Liver (tissue), 8 donors: ENCODE measurements at regions not wholly inside any gene's neighbourhood (a gene's known extent, or its start where the extent isn't known, plus 50 kb on each side); places are given as distances from the start of the nearest gene placed in this dataset.

Source experiments
- DNase-seq: peaks from one replicate; pipeline ENCODE4 v3.0.0-alpha.2; 2017; ENCODE audit warnings: low spot score
- H3K27ac ChIP-seq, 2 donors: one replicate each; pipeline ENCODE4 v1.7.0; 2013; ENCODE audit warnings: inconsistent platforms in 2 of 2, low read length in 2 of 2, control low read depth in 1 of 2, low read depth in 1 of 2, mild to moderate bottlenecking in 1 of 2
- H3K27me3 ChIP-seq, 4 donors: one replicate each; pipeline versions ENCODE4 v1.6.1 to v1.7.0; 2013; ENCODE audit warnings: low read length in 3 of 4, inconsistent platforms in 1 of 4, mild to moderate bottlenecking in 1 of 4, moderate library complexity in 1 of 4; ENCODE audit not compliant: control insufficient read depth in 4 of 4, insufficient read depth in 4 of 4
- H3K36me3 ChIP-seq, 4 donors: one replicate each; pipeline versions ENCODE4 v1.6.1 to v1.7.0; 2013; ENCODE audit warnings: low read length in 3 of 4, mild to moderate bottlenecking in 3 of 4, low read depth in 1 of 4, moderate library complexity in 1 of 4; ENCODE audit not compliant: control insufficient read depth in 4 of 4, insufficient read depth in 3 of 4
- H3K4me1 ChIP-seq, 4 donors: one replicate each; pipeline versions ENCODE4 v1.6.1 to v1.7.0; 2013; ENCODE audit warnings: low read length in 3 of 4, mild to moderate bottlenecking in 3 of 4, moderate library complexity in 1 of 4; ENCODE audit not compliant: control insufficient read depth in 4 of 4, insufficient read depth in 4 of 4
- H3K4me3 ChIP-seq, 3 donors: one replicate each; pipeline versions ENCODE4 v1.6.1 to v1.7.0; 2013; ENCODE audit warnings: low read length in 3 of 3, control low read depth in 1 of 3, low read depth in 1 of 3, mild to moderate bottlenecking in 1 of 3
- H3K9ac ChIP-seq, 2 donors: one replicate each; pipeline ENCODE4 v1.7.0; 2013; ENCODE audit warnings: low read length in 2 of 2, mild to moderate bottlenecking in 2 of 2, moderate library complexity in 2 of 2, control low read depth in 1 of 2, low read depth in 1 of 2
- H3K9me3 ChIP-seq, 4 donors: one replicate each; pipeline versions ENCODE4 v1.6.1 to v1.7.0; 2013; ENCODE audit warnings: low read length in 3 of 4; ENCODE audit not compliant: control insufficient read depth in 4 of 4
- EGR1 ChIP-seq, 2 donors: IDR thresholded peaks; 2 replicates each; pipeline ENCODE4 v1.6.1; 2016 to 2018; ENCODE audit warnings: antibody characterized with exemption in 2 of 2, low read depth in 2 of 2
- FOXA1 ChIP-seq: IDR thresholded peaks from 2 replicates; pipeline ENCODE4 v1.6.1; 2016; ENCODE audit warnings: antibody characterized with exemption
- FOXA2 ChIP-seq: IDR thresholded peaks from 2 replicates; pipeline ENCODE4 v1.6.1; 2016; ENCODE audit warnings: antibody characterized with exemption
- GABPA ChIP-seq, 2 donors: IDR thresholded peaks in 1 of 2; conservative IDR thresholded peaks in 1 of 2; 2 replicates each; pipeline ENCODE4 v1.6.1; 2016; ENCODE audit warnings: antibody characterized with exemption in 2 of 2, mild to moderate bottlenecking in 1 of 2, moderate library complexity in 1 of 2
- HNF4A ChIP-seq, 2 donors: conservative IDR thresholded peaks; 2 replicates each; pipeline ENCODE4 v1.6.1; 2016; ENCODE audit warnings: antibody characterized with exemption in 2 of 2, mild to moderate bottlenecking in 2 of 2
- HNF4G ChIP-seq: IDR thresholded peaks from 2 replicates; pipeline ENCODE4 v1.6.1; 2016; ENCODE audit warnings: antibody characterized with exemption
- JUND ChIP-seq, 2 donors: IDR thresholded peaks; 2 replicates each; pipeline ENCODE4 v1.6.1; 2016; ENCODE audit warnings: antibody characterized with exemption in 2 of 2
- NR2F2 ChIP-seq: IDR thresholded peaks from 2 replicates; pipeline ENCODE4 v1.6.1; 2016; ENCODE audit warnings: antibody characterized with exemption
- RAD21 ChIP-seq, 2 donors: IDR thresholded peaks; 2 replicates each; pipeline ENCODE4 v1.6.1; 2016; ENCODE audit warnings: antibody characterized with exemption in 2 of 2, mild to moderate bottlenecking in 2 of 2
- RXRA ChIP-seq, 2 donors: IDR thresholded peaks; 2 replicates each; pipeline ENCODE4 v1.6.1; 2017 to 2018; ENCODE audit warnings: antibody characterized with exemption in 2 of 2, mild to moderate bottlenecking in 1 of 2
- SP1 ChIP-seq: IDR thresholded peaks from 2 replicates; pipeline ENCODE4 v1.6.1; 2018; ENCODE audit warnings: antibody characterized with exemption, mild to moderate bottlenecking
- TAF1 ChIP-seq: conservative IDR thresholded peaks from 2 replicates; pipeline ENCODE4 v1.6.1; 2016; ENCODE audit warnings: antibody characterized with exemption, mild to moderate bottlenecking
- YY1 ChIP-seq: IDR thresholded peaks from 2 replicates; pipeline ENCODE4 v1.6.1; 2016; ENCODE audit warnings: antibody characterized with exemption, mild to moderate bottlenecking
- WGBS: extraction: QIAGEN DNeasy Blood & Tissue Kit; methylation state at CpG from one replicate; pipeline ENCODE4 v1.1.7; 2013; 5-methylcytosine and 5-hydroxymethylcytosine counted together
- TF ChIP-seq, protein P1 (sequence below): IDR thresholded peaks from 2 replicates; pipeline ENCODE4 v1.6.1; 2016; ENCODE audit warnings: antibody characterized with exemption
- TF ChIP-seq, protein P2 (sequence below): IDR thresholded peaks from 2 replicates; pipeline ENCODE4 v1.6.1; 2016; ENCODE audit warnings: antibody characterized with exemption, mild to moderate bottlenecking
- TF ChIP-seq, protein P3 (sequence below): IDR thresholded peaks from 2 replicates; pipeline ENCODE4 v1.6.1; 2016; ENCODE audit warnings: antibody characterized with exemption
- TF ChIP-seq, protein P4 (sequence below): IDR thresholded peaks from 2 replicates; pipeline ENCODE4 v1.6.1; 2016; ENCODE audit warnings: antibody characterized with exemption
- TF ChIP-seq, protein P5 (sequence below): fragments of 150-350 bp; IDR thresholded peaks from 2 replicates; pipeline ENCODE4 v1.5.1; 2017; ENCODE audit warnings: improper control_type of control experiment, low read depth, low read length; ENCODE audit not compliant: missing input control
- donor health status: healthy.
- donor health status: healthy.
- donor health status: healthy.
- donor health status: healthy.
- donor health status: healthy.

DNA sequence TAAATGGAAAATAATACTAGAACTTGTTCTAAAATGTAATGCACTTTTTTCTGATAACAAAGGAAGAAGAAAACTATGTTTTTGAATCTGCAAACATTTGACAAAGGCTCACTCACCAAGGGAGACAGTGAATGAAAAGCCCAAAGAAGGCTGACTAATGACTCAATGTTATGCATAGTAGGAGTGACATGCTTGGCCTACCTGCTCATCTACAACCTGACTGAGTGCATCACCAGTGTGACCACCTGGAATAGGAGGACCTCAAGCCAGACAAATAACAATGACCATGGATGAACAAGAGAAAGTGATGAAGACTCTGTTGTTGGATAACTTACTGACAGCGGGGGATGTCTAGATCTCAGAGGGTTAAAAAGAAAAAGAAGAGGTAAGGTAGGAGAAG is 157.2 kb downstream of the SIM1 start:
- no peak overlapping the region for H3K4me3 ChIP-seq
- WGBS: 98% methylated on average over 1 of the region's 1 CpG
- no peak overlapping the region for H3K27ac ChIP-seq
- H3K9me3 ChIP-seq: no peaks in the 10 kb centered on the region
- TF ChIP-seq FOXA2: no peak
- no peak for TF ChIP-seq RAD21 (IDR thresholded peaks at IDR 0.05)
- TF ChIP-seq, protein P1, sequence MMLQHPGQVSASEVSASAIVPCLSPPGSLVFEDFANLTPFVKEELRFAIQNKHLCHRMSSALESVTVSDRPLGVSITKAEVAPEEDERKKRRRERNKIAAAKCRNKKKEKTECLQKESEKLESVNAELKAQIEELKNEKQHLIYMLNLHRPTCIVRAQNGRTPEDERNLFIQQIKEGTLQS: no peak
- no peak for TF ChIP-seq RXRA (IDR thresholded peaks at IDR 0.05)
- TF ChIP-seq FOXA1: no peak
- TF ChIP-seq, protein P2, sequence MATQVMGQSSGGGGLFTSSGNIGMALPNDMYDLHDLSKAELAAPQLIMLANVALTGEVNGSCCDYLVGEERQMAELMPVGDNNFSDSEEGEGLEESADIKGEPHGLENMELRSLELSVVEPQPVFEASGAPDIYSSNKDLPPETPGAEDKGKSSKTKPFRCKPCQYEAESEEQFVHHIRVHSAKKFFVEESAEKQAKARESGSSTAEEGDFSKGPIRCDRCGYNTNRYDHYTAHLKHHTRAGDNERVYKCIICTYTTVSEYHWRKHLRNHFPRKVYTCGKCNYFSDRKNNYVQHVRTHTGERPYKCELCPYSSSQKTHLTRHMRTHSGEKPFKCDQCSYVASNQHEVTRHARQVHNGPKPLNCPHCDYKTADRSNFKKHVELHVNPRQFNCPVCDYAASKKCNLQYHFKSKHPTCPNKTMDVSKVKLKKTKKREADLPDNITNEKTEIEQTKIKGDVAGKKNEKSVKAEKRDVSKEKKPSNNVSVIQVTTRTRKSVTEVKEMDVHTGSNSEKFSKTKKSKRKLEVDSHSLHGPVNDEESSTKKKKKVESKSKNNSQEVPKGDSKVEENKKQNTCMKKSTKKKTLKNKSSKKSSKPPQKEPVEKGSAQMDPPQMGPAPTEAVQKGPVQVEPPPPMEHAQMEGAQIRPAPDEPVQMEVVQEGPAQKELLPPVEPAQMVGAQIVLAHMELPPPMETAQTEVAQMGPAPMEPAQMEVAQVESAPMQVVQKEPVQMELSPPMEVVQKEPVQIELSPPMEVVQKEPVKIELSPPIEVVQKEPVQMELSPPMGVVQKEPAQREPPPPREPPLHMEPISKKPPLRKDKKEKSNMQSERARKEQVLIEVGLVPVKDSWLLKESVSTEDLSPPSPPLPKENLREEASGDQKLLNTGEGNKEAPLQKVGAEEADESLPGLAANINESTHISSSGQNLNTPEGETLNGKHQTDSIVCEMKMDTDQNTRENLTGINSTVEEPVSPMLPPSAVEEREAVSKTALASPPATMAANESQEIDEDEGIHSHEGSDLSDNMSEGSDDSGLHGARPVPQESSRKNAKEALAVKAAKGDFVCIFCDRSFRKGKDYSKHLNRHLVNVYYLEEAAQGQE: no peak
- TF ChIP-seq, protein P3, sequence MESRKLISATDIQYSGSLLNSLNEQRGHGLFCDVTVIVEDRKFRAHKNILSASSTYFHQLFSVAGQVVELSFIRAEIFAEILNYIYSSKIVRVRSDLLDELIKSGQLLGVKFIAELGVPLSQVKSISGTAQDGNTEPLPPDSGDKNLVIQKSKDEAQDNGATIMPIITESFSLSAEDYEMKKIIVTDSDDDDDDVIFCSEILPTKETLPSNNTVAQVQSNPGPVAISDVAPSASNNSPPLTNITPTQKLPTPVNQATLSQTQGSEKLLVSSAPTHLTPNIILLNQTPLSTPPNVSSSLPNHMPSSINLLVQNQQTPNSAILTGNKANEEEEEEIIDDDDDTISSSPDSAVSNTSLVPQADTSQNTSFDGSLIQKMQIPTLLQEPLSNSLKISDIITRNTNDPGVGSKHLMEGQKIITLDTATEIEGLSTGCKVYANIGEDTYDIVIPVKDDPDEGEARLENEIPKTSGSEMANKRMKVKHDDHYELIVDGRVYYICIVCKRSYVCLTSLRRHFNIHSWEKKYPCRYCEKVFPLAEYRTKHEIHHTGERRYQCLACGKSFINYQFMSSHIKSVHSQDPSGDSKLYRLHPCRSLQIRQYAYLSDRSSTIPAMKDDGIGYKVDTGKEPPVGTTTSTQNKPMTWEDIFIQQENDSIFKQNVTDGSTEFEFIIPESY: no peak
- no peak for TF ChIP-seq EGR1 (IDR thresholded peaks at IDR 0.05; ENCODE audit: low read depth in 2 of 2)
- no peak for TF ChIP-seq HNF4G
- no peak for TF ChIP-seq TAF1
- no peaks in the 10 kb centered on the region for H3K36me3 ChIP-seq
- H3K27me3 ChIP-seq: peaks cover 0 to 4% (median 0%) of the 10 kb centered on the region in 4 donors
- H3K4me1 ChIP-seq: no peaks in the 10 kb centered on the region
- H3K9ac ChIP-seq: no peak overlapping the region
- DNase-seq: no peak

DNA sequence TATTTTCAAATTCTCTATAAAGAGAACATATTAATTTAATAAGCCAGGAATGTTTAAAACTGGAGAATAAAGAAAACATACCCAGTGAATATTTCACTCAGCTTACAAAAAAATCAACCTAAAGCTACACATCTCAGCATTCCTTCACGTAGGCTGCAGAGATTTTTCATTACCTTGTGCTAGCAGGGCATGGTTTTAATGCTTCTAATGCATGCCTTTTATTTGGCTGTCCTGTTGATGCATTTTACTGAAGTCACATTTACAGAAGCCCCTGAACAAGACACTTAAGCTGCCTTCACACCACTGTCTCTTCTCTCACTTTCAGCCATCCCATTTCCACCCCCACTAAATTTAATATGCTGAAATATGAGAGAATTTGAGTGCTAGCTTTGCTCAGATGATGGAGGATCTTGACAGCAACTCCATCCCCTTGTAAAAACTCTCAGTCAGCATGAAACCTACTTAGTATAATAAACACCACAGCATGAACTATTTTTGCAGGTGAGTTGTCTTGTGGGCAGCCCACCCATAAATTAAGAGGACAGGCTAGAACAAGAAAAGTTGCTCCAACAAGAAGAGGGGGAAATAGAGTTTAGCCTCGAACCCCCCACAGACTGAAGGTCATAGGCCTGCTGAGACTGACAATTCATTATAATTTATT is 159.4 kb downstream of the SIM1 start:
- Histone ChIP-seq H3K36me3 (no peaks in the 10 kb centered on the region), H3K4me3 (no peak overlapping the region), H3K9ac (no peak overlapping the region), H3K9me3 (no peaks in the 10 kb centered on the region), H3K27ac (no peak overlapping the region), H3K27me3 (peaks cover 0 to 2% (median 0%) of the 10 kb centered on the region in 4 donors), H3K4me1 (no peaks in the 10 kb centered on the region)
- no peak for DNase-seq
- WGBS: 73% methylated on average over 2 of the region's 2 CpGs
- TF ChIP-seq EGR1 (IDR thresholded peaks at IDR 0.05; ENCODE audit: low read depth in 2 of 2): no peak
- no peak for TF ChIP-seq YY1
- TF ChIP-seq FOXA2: no peak
- TF ChIP-seq HNF4G: no peak
- TF ChIP-seq, protein P4, sequence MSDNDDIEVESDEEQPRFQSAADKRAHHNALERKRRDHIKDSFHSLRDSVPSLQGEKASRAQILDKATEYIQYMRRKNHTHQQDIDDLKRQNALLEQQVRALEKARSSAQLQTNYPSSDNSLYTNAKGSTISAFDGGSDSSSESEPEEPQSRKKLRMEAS: no peak
- no peak for TF ChIP-seq HNF4A (conservative IDR thresholded peaks at IDR 0.05)
- TF ChIP-seq SP1: no peak
- TF ChIP-seq FOXA1: no peak
- no peak for TF ChIP-seq RAD21 (IDR thresholded peaks at IDR 0.05)
- TF ChIP-seq RXRA (IDR thresholded peaks at IDR 0.05): no peak
- TF ChIP-seq, protein P3: no peak
- TF ChIP-seq, protein P5, sequence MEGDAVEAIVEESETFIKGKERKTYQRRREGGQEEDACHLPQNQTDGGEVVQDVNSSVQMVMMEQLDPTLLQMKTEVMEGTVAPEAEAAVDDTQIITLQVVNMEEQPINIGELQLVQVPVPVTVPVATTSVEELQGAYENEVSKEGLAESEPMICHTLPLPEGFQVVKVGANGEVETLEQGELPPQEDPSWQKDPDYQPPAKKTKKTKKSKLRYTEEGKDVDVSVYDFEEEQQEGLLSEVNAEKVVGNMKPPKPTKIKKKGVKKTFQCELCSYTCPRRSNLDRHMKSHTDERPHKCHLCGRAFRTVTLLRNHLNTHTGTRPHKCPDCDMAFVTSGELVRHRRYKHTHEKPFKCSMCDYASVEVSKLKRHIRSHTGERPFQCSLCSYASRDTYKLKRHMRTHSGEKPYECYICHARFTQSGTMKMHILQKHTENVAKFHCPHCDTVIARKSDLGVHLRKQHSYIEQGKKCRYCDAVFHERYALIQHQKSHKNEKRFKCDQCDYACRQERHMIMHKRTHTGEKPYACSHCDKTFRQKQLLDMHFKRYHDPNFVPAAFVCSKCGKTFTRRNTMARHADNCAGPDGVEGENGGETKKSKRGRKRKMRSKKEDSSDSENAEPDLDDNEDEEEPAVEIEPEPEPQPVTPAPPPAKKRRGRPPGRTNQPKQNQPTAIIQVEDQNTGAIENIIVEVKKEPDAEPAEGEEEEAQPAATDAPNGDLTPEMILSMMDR: no peak
- TF ChIP-seq TAF1: no peak
- TF ChIP-seq, protein P1: no peak
- TF ChIP-seq GABPA (IDR thresholded peaks at IDR 0.05 in 1 of 2, conservative IDR thresholded peaks at IDR 0.05 in 1 of 2): no peak
- no peak for TF ChIP-seq JUND (IDR thresholded peaks at IDR 0.05)
- no peak for TF ChIP-seq NR2F2
